ENCODE measurements at regions not wholly inside any gene's neighbourhood (a gene's known extent, or its start where the extent isn't known, plus 50 kb on each side); places are given as distances from the start of the nearest gene placed in this dataset.

GRCh38 chr11:22467248-22467647, 129.1 kb downstream of the SLC17A6 start:
- Histone ChIP-seq H3K9ac (no peak overlapping the region), H3K79me2 (ENCODE audit: insufficient read depth) (no peaks in the 10 kb centered on the region), H3K4me1 (ENCODE audit: control insufficient read depth in 1 of 2, insufficient read depth in 2 of 2, low read depth in 1 of 2, low read length in 1 of 2) (no peaks in the 10 kb centered on the region), H3K9me3 (no peaks in the 10 kb centered on the region), H3K27me3 (ENCODE audit: insufficient read depth) (no peaks in the 10 kb centered on the region), H3K27ac (ENCODE audit: low read depth in 2 of 2, low read length in 1 of 2) (no peak overlapping the region), H3K4me3 (ENCODE audit: low read depth in 2 of 2, low read length in 1 of 2) (no peak overlapping the region), H4K20me1 (ENCODE audit: insufficient read depth) (no peaks in the 10 kb centered on the region), H3F3A (replicated peaks; ENCODE audit: insufficient read depth) (no peaks in the 10 kb centered on the region), H3K9me2 (no peaks in the 10 kb centered on the region), H3K36me3 (replicated peaks in 1 of 2; ENCODE audit: control insufficient read depth in 1 of 2, insufficient read depth in 2 of 2, low read length in 1 of 2) (no peaks in the 10 kb centered on the region), H3K4me2 (no peak overlapping the region), H2AFZ (ENCODE audit: low read depth) (no peak overlapping the region)
- 70% methylated on average over 2 of the region's 2 CpGs for WGBS (ENCODE audit: low lambda C conversion rate)
- POLR2A ChIA-PET: no interaction called here
- CTCF ChIA-PET: no interaction called here
- DNase-seq: no peak
- no peak for TF ChIP-seq TCF12 (IDR thresholded peaks at IDR 0.05)
- no peak for TF ChIP-seq MXI1 (IDR thresholded peaks at IDR 0.05; ENCODE audit: low read depth, low read length)
- no peak for TF ChIP-seq NFIC (IDR thresholded peaks at IDR 0.05; ENCODE audit: borderline replicate concordance)
- no peak for TF ChIP-seq JUND (IDR thresholded peaks at IDR 0.05)
- TF ChIP-seq YY1 (IDR thresholded peaks at IDR 0.05; ENCODE audit: low read depth): no peak
- no peak for TF ChIP-seq FOXM1 (IDR thresholded peaks at IDR 0.05; ENCODE audit: low read depth)
- TF ChIP-seq, protein P1, sequence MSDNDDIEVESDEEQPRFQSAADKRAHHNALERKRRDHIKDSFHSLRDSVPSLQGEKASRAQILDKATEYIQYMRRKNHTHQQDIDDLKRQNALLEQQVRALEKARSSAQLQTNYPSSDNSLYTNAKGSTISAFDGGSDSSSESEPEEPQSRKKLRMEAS (IDR thresholded peaks at IDR 0.05; ENCODE audit: low read depth): no peak
- TF ChIP-seq, protein P2, sequence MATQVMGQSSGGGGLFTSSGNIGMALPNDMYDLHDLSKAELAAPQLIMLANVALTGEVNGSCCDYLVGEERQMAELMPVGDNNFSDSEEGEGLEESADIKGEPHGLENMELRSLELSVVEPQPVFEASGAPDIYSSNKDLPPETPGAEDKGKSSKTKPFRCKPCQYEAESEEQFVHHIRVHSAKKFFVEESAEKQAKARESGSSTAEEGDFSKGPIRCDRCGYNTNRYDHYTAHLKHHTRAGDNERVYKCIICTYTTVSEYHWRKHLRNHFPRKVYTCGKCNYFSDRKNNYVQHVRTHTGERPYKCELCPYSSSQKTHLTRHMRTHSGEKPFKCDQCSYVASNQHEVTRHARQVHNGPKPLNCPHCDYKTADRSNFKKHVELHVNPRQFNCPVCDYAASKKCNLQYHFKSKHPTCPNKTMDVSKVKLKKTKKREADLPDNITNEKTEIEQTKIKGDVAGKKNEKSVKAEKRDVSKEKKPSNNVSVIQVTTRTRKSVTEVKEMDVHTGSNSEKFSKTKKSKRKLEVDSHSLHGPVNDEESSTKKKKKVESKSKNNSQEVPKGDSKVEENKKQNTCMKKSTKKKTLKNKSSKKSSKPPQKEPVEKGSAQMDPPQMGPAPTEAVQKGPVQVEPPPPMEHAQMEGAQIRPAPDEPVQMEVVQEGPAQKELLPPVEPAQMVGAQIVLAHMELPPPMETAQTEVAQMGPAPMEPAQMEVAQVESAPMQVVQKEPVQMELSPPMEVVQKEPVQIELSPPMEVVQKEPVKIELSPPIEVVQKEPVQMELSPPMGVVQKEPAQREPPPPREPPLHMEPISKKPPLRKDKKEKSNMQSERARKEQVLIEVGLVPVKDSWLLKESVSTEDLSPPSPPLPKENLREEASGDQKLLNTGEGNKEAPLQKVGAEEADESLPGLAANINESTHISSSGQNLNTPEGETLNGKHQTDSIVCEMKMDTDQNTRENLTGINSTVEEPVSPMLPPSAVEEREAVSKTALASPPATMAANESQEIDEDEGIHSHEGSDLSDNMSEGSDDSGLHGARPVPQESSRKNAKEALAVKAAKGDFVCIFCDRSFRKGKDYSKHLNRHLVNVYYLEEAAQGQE (IDR thresholded peaks at IDR 0.05; ENCODE audit: low read depth, low read length): no peak
- TF ChIP-seq CHD2 (IDR thresholded peaks at IDR 0.05; ENCODE audit: low read length, partially characterized antibody): no peak
- no peak for TF ChIP-seq SMC3 (IDR thresholded peaks at IDR 0.05; ENCODE audit: low read depth, low read length)

GRCh38 chr11:22466809-22467208, 128.6 kb downstream of the SLC17A6 start:
- no peak overlapping the region; a peak in 1 of 4 replicates for H3K27ac ChIP-seq (ENCODE audit: low read depth in 2 of 2, low read length in 1 of 2)
- no peak overlapping the region for H3K9ac ChIP-seq
- WGBS (ENCODE audit: low lambda C conversion rate): 56% methylated on average over 9 of the region's 9 CpGs
- TF ChIP-seq PBX3 (IDR thresholded peaks at IDR 0.05) (peak; percentile 21; the same call in 1 of the 2 replicates), FOSL2 (IDR thresholded peaks at IDR 0.05; ENCODE audit: borderline replicate concordance, low read depth) (0 out of 2 replicates have a peak, but pooled peaks have one; percentile 26), TCF12 (IDR thresholded peaks at IDR 0.05) (0 out of 2 replicates have a peak, but pooled peaks have one; percentile 10), TEAD4 (IDR thresholded peaks at IDR 0.05; ENCODE audit: borderline replicate concordance, insufficient read depth) (0 out of 2 replicates have a peak, but pooled peaks have one; percentile 16), MEF2A (IDR thresholded peaks at IDR 0.05; ENCODE audit: borderline replicate concordance, low read depth) (no peak; the same call in 1 of the 2 replicates), EZH2phosphoT487 (IDR thresholded peaks at IDR 0.05; ENCODE audit: borderline replicate concordance, low read depth) (no peak), JUND (IDR thresholded peaks at IDR 0.05) (0 out of 2 replicates have a peak, but pooled peaks have one; percentile 16)
- H2AFZ ChIP-seq (ENCODE audit: low read depth): peak overlapping the region; percentile 50; the same call in 1 of the 2 replicates
- H3K9me3 ChIP-seq: no peaks in the 10 kb centered on the region
- ChIA-PET CTCF (no interaction called here), POLR2A (no interaction called here)
- no peaks in the 10 kb centered on the region for H3K36me3 ChIP-seq (replicated peaks in 1 of 2; ENCODE audit: control insufficient read depth in 1 of 2, insufficient read depth in 2 of 2, low read length in 1 of 2)
- no peaks in the 10 kb centered on the region for H3F3A ChIP-seq (replicated peaks; ENCODE audit: insufficient read depth)
- no peaks in the 10 kb centered on the region for H3K79me2 ChIP-seq (ENCODE audit: insufficient read depth)
- no peak for DNase-seq
- no peaks in the 10 kb centered on the region for H3K4me1 ChIP-seq (ENCODE audit: control insufficient read depth in 1 of 2, insufficient read depth in 2 of 2, low read depth in 1 of 2, low read length in 1 of 2)
- no peak overlapping the region for H3K4me2 ChIP-seq
- H3K4me3 ChIP-seq (ENCODE audit: low read depth in 2 of 2, low read length in 1 of 2): no peak overlapping the region
- no peaks in the 10 kb centered on the region for H4K20me1 ChIP-seq (ENCODE audit: insufficient read depth)
- no peaks in the 10 kb centered on the region for H3K9me2 ChIP-seq
- no peaks in the 10 kb centered on the region for H3K27me3 ChIP-seq (ENCODE audit: insufficient read depth)

All from SK-N-SH (cell line).